Activated B cell treated with CpG ODN at 0.5 μM for 24 hours (primary cell): ENCODE measurements at regions not wholly inside any gene's neighbourhood (a gene's known extent, or its start where the extent isn't known, plus 50 kb on each side); places are given as distances from the start of the nearest gene placed in this dataset.

ENCODE experiments used
- ATAC-seq: fragments of 200-7000 bp; cut with Tn5 transposase; one replicate; pipeline ENCODE4 v1.10.0; 2021; ENCODE audit warnings: low read depth, mild to moderate bottlenecking, moderate library complexity
- CTCF ChIA-PET: fragments of 350-600 bp; sonication (Branson Sonifier 250); formaldehyde crosslinking; loops from one replicate; lab custom pipeline; 2021; ENCODE audit warnings: antibody characterized with exemption; lab: Charles Lee
- POLR2A ChIA-PET: fragments of 350-600 bp; sonication (Branson Sonifier 250); formaldehyde crosslinking; loops from one replicate; lab custom pipeline; 2021; ENCODE audit warnings: antibody characterized with exemption; lab: Charles Lee
- DNase-seq: peaks from one replicate; pipeline ENCODE4 v3.0.0; 2022
- H3K27ac Mint-ChIP-seq: one replicate; pipeline ENCODE4 v1.8.0; 2020; ENCODE audit warnings: mixed read lengths
- H3K27me3 Mint-ChIP-seq: one replicate; pipeline ENCODE4 v1.8.0; 2021; ENCODE audit warnings: mixed read lengths
- H3K36me3 Mint-ChIP-seq: one replicate; pipeline ENCODE4 v1.8.0; 2021; ENCODE audit warnings: low read depth, mixed read lengths
- H3K4me1 Mint-ChIP-seq: one replicate; pipeline ENCODE4 v1.8.0; 2021; ENCODE audit warnings: mixed read lengths
- H3K4me3 Mint-ChIP-seq: one replicate; pipeline ENCODE4 v1.8.0; 2020; ENCODE audit warnings: mild to moderate bottlenecking, mixed read lengths
- H3K9me3 Mint-ChIP-seq: one replicate; pipeline ENCODE4 v1.8.0; 2020; ENCODE audit warnings: mixed read lengths
- CTCF ChIP-seq: fragments of 200-600 bp; IDR thresholded peaks from one replicate; pipeline ENCODE4 v1.8.0; 2022; ENCODE audit warnings: antibody characterized with exemption, mild to moderate bottlenecking
- intact Hi-C: fragments of 100-400 bp; cut with micrococcal nuclease; formaldehyde crosslinking; loops from one replicate; pipeline ENCODE4 v1.15.1; 2024

GRCh38 chr14:101005447-101005846, 101.9 kb upstream of the RTL1 start:
- no peak overlapping the region for H3K27ac Mint-ChIP-seq
- peaks cover 6% of the 10 kb centered on the region for H3K4me1 Mint-ChIP-seq
- ATAC-seq (no peak), DNase-seq (no peak)
- peaks cover 6% of the 10 kb centered on the region for H3K27me3 Mint-ChIP-seq
- intact Hi-C loops = no loop called here
- no peaks in the 10 kb centered on the region for H3K36me3 Mint-ChIP-seq
- no peaks in the 10 kb centered on the region for H3K9me3 Mint-ChIP-seq
- peak overlapping the region; percentile 2 for H3K4me3 Mint-ChIP-seq
- POLR2A ChIA-PET = no interaction called here
- CTCF ChIA-PET = no interaction called here
- no peak for TF ChIP-seq CTCF

- peaks cover 6% of the 10 kb centered on the region for H3K27me3 Mint-ChIP-seq
- intact Hi-C loops = no loop called here
- ChIA-PET POLR2A (no interaction called here), CTCF (no interaction called here)
- ATAC-seq (no peak), DNase-seq (no peak)
- no peak overlapping the region for H3K27ac Mint-ChIP-seq
- no peaks in the 10 kb centered on the region for H3K36me3 Mint-ChIP-seq
- no peak for TF ChIP-seq CTCF
- no peaks in the 10 kb centered on the region for H3K9me3 Mint-ChIP-seq
- H3K4me1 Mint-ChIP-seq = peaks cover 6% of the 10 kb centered on the region
- peak overlapping the region; percentile 2 for H3K4me3 Mint-ChIP-seq
These were observed 102.5 kb upstream of the RTL1 start for GRCh38 chr14:101006008-101006407.

GRCh38 chr14:101007004-101007614, 103.6 kb upstream of the RTL1 start:
- Mint-ChIP-seq H3K4me3 (no peak overlapping the region), H3K27me3 (peaks cover 6% of the 10 kb centered on the region), H3K27ac (no peak overlapping the region), H3K4me1 (peaks cover 6% of the 10 kb centered on the region), H3K36me3 (no peaks in the 10 kb centered on the region), H3K9me3 (peaks cover 5% of the 10 kb centered on the region)
- intact Hi-C loops = no loop called here
- no peak for TF ChIP-seq CTCF
- no peak for ATAC-seq
- no peak for DNase-seq
- POLR2A ChIA-PET = no interaction called here
- CTCF ChIA-PET = no interaction called here

GRCh38 chr14:101007765-101008164, 104.2 kb upstream of the RTL1 start:
- ATAC-seq = no peak
- Mint-ChIP-seq H3K27me3 (peaks cover 6% of the 10 kb centered on the region), H3K27ac (no peak overlapping the region), H3K4me3 (no peak overlapping the region), H3K4me1 (peaks cover 6% of the 10 kb centered on the region), H3K9me3 (peaks cover 5% of the 10 kb centered on the region), H3K36me3 (no peaks in the 10 kb centered on the region)
- no peak for TF ChIP-seq CTCF
- no peak for DNase-seq
- intact Hi-C loops = no loop called here
- ChIA-PET POLR2A (no interaction called here), CTCF (no interaction called here)

- POLR2A ChIA-PET = no interaction called here
- Mint-ChIP-seq H3K27me3 (peaks cover 6% of the 10 kb centered on the region), H3K9me3 (peaks cover 5% of the 10 kb centered on the region), H3K36me3 (no peaks in the 10 kb centered on the region), H3K4me3 (no peak overlapping the region), H3K27ac (no peak overlapping the region), H3K4me1 (peaks cover 6% of the 10 kb centered on the region)
- ATAC-seq (no peak), DNase-seq (no peak)
- intact Hi-C loops = no loop called here
- CTCF ChIA-PET = no interaction called here
- TF ChIP-seq CTCF = no peak
These were observed 104.7 kb upstream of the RTL1 start for GRCh38 chr14:101008196-101008595.
